ENCODE measurements at regions not wholly inside any gene's neighbourhood (a gene's known extent, or its start where the extent isn't known, plus 50 kb on each side); places are given as distances from the start of the nearest gene placed in this dataset.

- H3K9ac ChIP-seq (ENCODE audit: low read depth in 1 of 2, low read length in 2 of 2): no peak overlapping the region
- DNase-seq (ENCODE audit: low spot score): no peak
- H3K4me1 ChIP-seq (ENCODE audit: control insufficient read depth in 4 of 4, insufficient read depth in 4 of 4, low read length in 3 of 4): peaks cover 0 to 20% (median 17%) of the 10 kb centered on the region in 4 donors
- 90% methylated on average over 3 of the region's 3 CpGs for WGBS
- no peak overlapping the region for H3K27ac ChIP-seq (ENCODE audit: low read depth in 1 of 2, low read length in 2 of 2)
- no peaks in the 10 kb centered on the region for H3K36me3 ChIP-seq (ENCODE audit: control insufficient read depth in 4 of 4, insufficient read depth in 3 of 4, low read depth in 1 of 4, low read length in 3 of 4)
- H3K9me3 ChIP-seq (ENCODE audit: control insufficient read depth in 4 of 4, low read length in 3 of 4): no peaks in the 10 kb centered on the region
- no peak overlapping the region for H3K4me3 ChIP-seq (ENCODE audit: low read depth in 1 of 3, low read length in 3 of 3)
- no peaks in the 10 kb centered on the region for H3K27me3 ChIP-seq (ENCODE audit: control insufficient read depth in 4 of 4, insufficient read depth in 4 of 4, low read length in 3 of 4)
- TF ChIP-seq ATF3 (IDR thresholded peaks at IDR 0.05): no peak
- no peak for TF ChIP-seq FOXA1 (IDR thresholded peaks at IDR 0.05)
- TF ChIP-seq YY1 (IDR thresholded peaks at IDR 0.05): no peak
- no peak for TF ChIP-seq TAF1 (conservative IDR thresholded peaks at IDR 0.05)
- no peak for TF ChIP-seq SP1 (IDR thresholded peaks at IDR 0.05)
- TF ChIP-seq HNF4A (conservative IDR thresholded peaks at IDR 0.05): no peak
- no peak for TF ChIP-seq CTCF (IDR thresholded peaks at IDR 0.05; ENCODE audit: low read depth, low read length, missing input control)
- TF ChIP-seq REST (IDR thresholded peaks at IDR 0.05): no peak
- no peak for TF ChIP-seq NR2F2 (IDR thresholded peaks at IDR 0.05)
- no peak for TF ChIP-seq RXRA (IDR thresholded peaks at IDR 0.05)
- TF ChIP-seq EGR1 (IDR thresholded peaks at IDR 0.05; ENCODE audit: low read depth in 2 of 2): no peak
- TF ChIP-seq MAX (IDR thresholded peaks at IDR 0.05): no peak
- TF ChIP-seq RAD21 (IDR thresholded peaks at IDR 0.05): no peak
- TF ChIP-seq JUND (IDR thresholded peaks at IDR 0.05): no peak
- no peak for TF ChIP-seq GABPA (IDR thresholded peaks at IDR 0.05 in 1 of 2, conservative IDR thresholded peaks at IDR 0.05 in 1 of 2)
- no peak for TF ChIP-seq HNF4G (IDR thresholded peaks at IDR 0.05)
- no peak for TF ChIP-seq FOXA2 (IDR thresholded peaks at IDR 0.05)
These were observed 389.7 kb downstream of the OMA1 start for GRCh38 chr1:58156831-58157230.

- H3K4me1 ChIP-seq (ENCODE audit: control insufficient read depth in 4 of 4, insufficient read depth in 4 of 4, low read length in 3 of 4): peaks cover 0 to 21% (median 17%) of the 10 kb centered on the region in 4 donors
- no peak for TF ChIP-seq RXRA (IDR thresholded peaks at IDR 0.05)
- TF ChIP-seq RAD21 (IDR thresholded peaks at IDR 0.05): no peak
- TF ChIP-seq ATF3 (IDR thresholded peaks at IDR 0.05): no peak
- TF ChIP-seq REST (IDR thresholded peaks at IDR 0.05): no peak
- TF ChIP-seq HNF4G (IDR thresholded peaks at IDR 0.05): no peak
- no peak for TF ChIP-seq HNF4A (conservative IDR thresholded peaks at IDR 0.05)
- TF ChIP-seq JUND (IDR thresholded peaks at IDR 0.05): no peak
- TF ChIP-seq FOXA1 (IDR thresholded peaks at IDR 0.05): no peak
- no peak for TF ChIP-seq MAX (IDR thresholded peaks at IDR 0.05)
- TF ChIP-seq TAF1 (conservative IDR thresholded peaks at IDR 0.05): no peak
- TF ChIP-seq FOXA2 (IDR thresholded peaks at IDR 0.05): no peak
- TF ChIP-seq YY1 (IDR thresholded peaks at IDR 0.05): no peak
- no peak for TF ChIP-seq GABPA (IDR thresholded peaks at IDR 0.05 in 1 of 2, conservative IDR thresholded peaks at IDR 0.05 in 1 of 2)
- no peak overlapping the region for H3K27ac ChIP-seq (ENCODE audit: low read depth in 1 of 2, low read length in 2 of 2)
- no peak overlapping the region for H3K9ac ChIP-seq (ENCODE audit: low read depth in 1 of 2, low read length in 2 of 2)
- no peak for DNase-seq (ENCODE audit: low spot score)
- H3K9me3 ChIP-seq (ENCODE audit: control insufficient read depth in 4 of 4, low read length in 3 of 4): no peaks in the 10 kb centered on the region
- WGBS: 97% methylated on average over 1 of the region's 1 CpG
- H3K4me3 ChIP-seq (ENCODE audit: low read depth in 1 of 3, low read length in 3 of 3): no peak overlapping the region
- H3K27me3 ChIP-seq (ENCODE audit: control insufficient read depth in 4 of 4, insufficient read depth in 4 of 4, low read length in 3 of 4): no peaks in the 10 kb centered on the region
- H3K36me3 ChIP-seq (ENCODE audit: control insufficient read depth in 4 of 4, insufficient read depth in 3 of 4, low read depth in 1 of 4, low read length in 3 of 4): no peaks in the 10 kb centered on the region
These were observed 390.4 kb downstream of the OMA1 start for GRCh38 chr1:58156124-58156468.

Data from liver (tissue), 8 donors.